PC-3 (cell line): ENCODE measurements at regions not wholly inside any gene's neighbourhood (a gene's known extent, or its start where the extent isn't known, plus 50 kb on each side); places are given as distances from the start of the nearest gene placed in this dataset.

Experiments
- ATAC-seq: fragments of 200-7000 bp; cut with Tn5 transposase; 2 replicates; pipeline ENCODE4 v1.9.1; 2020; ENCODE audit warnings: mild to moderate bottlenecking, moderate library complexity
- BruUV-seq: library from RNA; stranded (reverse); fragments of 400-500 nt; replicated peaks from 2 replicates; lab custom pipeline; 2021; lab: Mats Ljungman, UMichigan
- CTCF ChIA-PET: fragments of 300-600 bp; sonication (Branson Sonifier 250); formaldehyde crosslinking; loops from one replicate; lab custom pipeline; 2022; ENCODE audit warnings: antibody characterized with exemption; lab: Charles Lee
- POLR2A ChIA-PET: fragments of 300-600 bp; sonication (Branson Sonifier 250); formaldehyde crosslinking; loops from one replicate; lab custom pipeline; 2022; ENCODE audit warnings: antibody characterized with exemption; ENCODE audit not compliant: unreplicated experiment; lab: Charles Lee
- DNase-seq: peaks from one replicate; pipeline ENCODE4 v3.0.0-alpha.2; 2015
- H2AFZ ChIP-seq: fragments of 300-600 bp; sonication (generic); 2 replicates; pipeline ENCODE4 v1.6.0; 2016; ENCODE audit warnings: antibody characterized with exemption, low read length
- H3F3A ChIP-seq: fragments of 300-600 bp; sonication (generic); one replicate; pipeline ENCODE4 v1.6.0; 2017; ENCODE audit warnings: antibody characterized with exemption, low read length, control low read depth, mild to moderate bottlenecking; ENCODE audit not compliant: unreplicated experiment
- H3K27ac ChIP-seq: fragments of 300-600 bp; sonication (generic); 2 replicates; pipeline ENCODE4 v1.5.1; 2016; ENCODE audit warnings: mild to moderate bottlenecking, low read length
- H3K27me3 ChIP-seq: fragments of 300-600 bp; sonication (generic); 2 replicates; pipeline ENCODE4 v1.6.1; 2016; ENCODE audit warnings: low read length, mixed read lengths
- H3K36me3 ChIP-seq: fragments of 300-600 bp; sonication (generic); 2 replicates; pipeline ENCODE4 v1.6.1; 2016; ENCODE audit warnings: low read depth, mixed run types, low read length, mixed read lengths
- H3K4me1 ChIP-seq: fragments of 300-600 bp; sonication (generic); 2 replicates; pipeline ENCODE4 v1.5.1; 2016; ENCODE audit warnings: low read length; ENCODE audit not compliant: insufficient read depth
- H3K4me2 ChIP-seq: fragments of 300-600 bp; sonication (generic); 2 replicates; pipeline ENCODE4 v1.6.0; 2016; ENCODE audit warnings: low read length
- H3K4me3 ChIP-seq: fragments of 300-600 bp; sonication (generic); 2 replicates; pipeline ENCODE4 v1.5.1; 2016; ENCODE audit warnings: mild to moderate bottlenecking, low read length, mixed read lengths
- H3K79me2 ChIP-seq: fragments of 300-600 bp; sonication (generic); 2 replicates; pipeline ENCODE4 v1.6.1; 2017; ENCODE audit warnings: low read length, mixed read lengths
- H3K9ac ChIP-seq: fragments of 300-600 bp; sonication (generic); 2 replicates; pipeline ENCODE4 v1.6.0; 2016; ENCODE audit warnings: mild to moderate bottlenecking, low read length
- H3K9me2 ChIP-seq: fragments of 300-600 bp; sonication (generic); replicated peaks from 2 replicates; pipeline ENCODE4 v1.6.1; 2016; ENCODE audit warnings: mixed run types, low read length, mixed read lengths
- H3K9me3 ChIP-seq: fragments of 300-600 bp; sonication (generic); 2 replicates; pipeline ENCODE4 v1.6.1; 2016; ENCODE audit warnings: low read length, mixed read lengths
- H4K20me1 ChIP-seq: fragments of 300-600 bp; sonication (generic); 2 replicates; pipeline ENCODE4 v1.6.1; 2016; ENCODE audit warnings: low read length, mixed read lengths
- CTCF ChIP-seq: fragments of 300-600 bp; sonication (generic); conservative IDR thresholded peaks from 2 replicates; pipeline ENCODE4 v1.5.1; 2017; ENCODE audit warnings: antibody characterized with exemption, low read depth, mild to moderate bottlenecking, low read length
- EZH2 ChIP-seq: fragments of 300-600 bp; sonication (generic); IDR thresholded peaks from one replicate; pipeline ENCODE4 v1.6.1; 2017; ENCODE audit warnings: antibody characterized with exemption, mild to moderate bottlenecking, low read length; ENCODE audit not compliant: unreplicated experiment
- EZH2phosphoT487 ChIP-seq: fragments of 300-600 bp; sonication (generic); IDR thresholded peaks from 2 replicates; pipeline ENCODE4 v1.6.1; 2018; ENCODE audit warnings: mild to moderate bottlenecking, antibody characterized with exemption, low read length, borderline replicate concordance
- intact Hi-C: fragments of 100-400 bp; cut with micrococcal nuclease; formaldehyde crosslinking; loops from 2 replicates; pipeline ENCODE4 v1.9.0; 2023

- no peak for TF ChIP-seq CTCF
- TF ChIP-seq EZH2: no peak
- no peak for TF ChIP-seq EZH2phosphoT487
- H3K4me3 ChIP-seq: no peak overlapping the region
- no peak overlapping the region for H3K27ac ChIP-seq
- no peaks in the 10 kb centered on the region for H3K36me3 ChIP-seq
- H3K79me2 ChIP-seq: no peaks in the 10 kb centered on the region
- H4K20me1 ChIP-seq: no peaks in the 10 kb centered on the region
- no peaks in the 10 kb centered on the region for H3F3A ChIP-seq
- ChIA-PET POLR2A (no interaction called here), CTCF (no interaction called here)
- no TSS peak for BruUV-seq
- DNase-seq (no peak), ATAC-seq (no peak)
- no peak overlapping the region for H2AFZ ChIP-seq
- no peaks in the 10 kb centered on the region for H3K4me1 ChIP-seq
- intact Hi-C loops: no loop called here
- peaks cover 22% of the 10 kb centered on the region; the same call in 1 of the 2 replicates for H3K9me3 ChIP-seq
- no peak overlapping the region for H3K9ac ChIP-seq
- H3K9me2 ChIP-seq: no peaks in the 10 kb centered on the region
- no peak overlapping the region for H3K4me2 ChIP-seq
- no peaks in the 10 kb centered on the region for H3K27me3 ChIP-seq
These were observed 155.5 kb downstream of the FASLG start for GRCh38 chr1:172814428-172814827.

- Histone ChIP-seq H3K4me1 (peaks cover 5% of the 10 kb centered on the region; the same call in 1 of the 2 replicates), H2AFZ (no peak overlapping the region), H3K9ac (no peak overlapping the region), H4K20me1 (no peaks in the 10 kb centered on the region), H3K4me3 (no peak overlapping the region), H3K27ac (no peak overlapping the region), H3K9me2 (no peaks in the 10 kb centered on the region), H3K36me3 (no peaks in the 10 kb centered on the region), H3F3A (no peaks in the 10 kb centered on the region), H3K9me3 (peaks cover 22% of the 10 kb centered on the region; the same call in 1 of the 2 replicates), H3K79me2 (no peaks in the 10 kb centered on the region), H3K27me3 (no peaks in the 10 kb centered on the region), H3K4me2 (no peak overlapping the region)
- BruUV-seq: no TSS peak
- intact Hi-C loops: no loop called here
- POLR2A ChIA-PET: no interaction called here
- DNase-seq (no peak), ATAC-seq (no peak)
- TF ChIP-seq EZH2phosphoT487: no peak
- TF ChIP-seq EZH2: no peak
- no peak for TF ChIP-seq CTCF
- CTCF ChIA-PET: no interaction called here
These were observed 156.8 kb downstream of the FASLG start for GRCh38 chr1:172815740-172816139.

- no peak overlapping the region for H3K4me2 ChIP-seq
- TF ChIP-seq EZH2: no peak
- no peak for TF ChIP-seq CTCF
- TF ChIP-seq EZH2phosphoT487: no peak
- peaks cover 17% of the 10 kb centered on the region; the same call in 1 of the 2 replicates for H3K9me3 ChIP-seq
- no peaks in the 10 kb centered on the region for H3K36me3 ChIP-seq
- ChIA-PET POLR2A (no interaction called here), CTCF (no interaction called here)
- H4K20me1 ChIP-seq: no peaks in the 10 kb centered on the region
- no peaks in the 10 kb centered on the region for H3K9me2 ChIP-seq
- no peak overlapping the region for H2AFZ ChIP-seq
- no peaks in the 10 kb centered on the region for H3K79me2 ChIP-seq
- H3K9ac ChIP-seq: no peak overlapping the region
- no peaks in the 10 kb centered on the region for H3K27me3 ChIP-seq
- DNase-seq (no peak), ATAC-seq (no peak)
- H3K4me3 ChIP-seq: no peak overlapping the region
- H3F3A ChIP-seq: no peaks in the 10 kb centered on the region
- peaks cover 13% of the 10 kb centered on the region; the same call in 1 of the 2 replicates for H3K4me1 ChIP-seq
- intact Hi-C loops: no loop called here
- BruUV-seq: no TSS peak
- H3K27ac ChIP-seq: no peak overlapping the region
These were observed 160.1 kb downstream of the FASLG start for GRCh38 chr1:172818841-172819527.
